ENCODE measurements at regions not wholly inside any gene's neighbourhood (a gene's known extent, or its start where the extent isn't known, plus 50 kb on each side); places are given as distances from the start of the nearest gene placed in this dataset.

DNA sequence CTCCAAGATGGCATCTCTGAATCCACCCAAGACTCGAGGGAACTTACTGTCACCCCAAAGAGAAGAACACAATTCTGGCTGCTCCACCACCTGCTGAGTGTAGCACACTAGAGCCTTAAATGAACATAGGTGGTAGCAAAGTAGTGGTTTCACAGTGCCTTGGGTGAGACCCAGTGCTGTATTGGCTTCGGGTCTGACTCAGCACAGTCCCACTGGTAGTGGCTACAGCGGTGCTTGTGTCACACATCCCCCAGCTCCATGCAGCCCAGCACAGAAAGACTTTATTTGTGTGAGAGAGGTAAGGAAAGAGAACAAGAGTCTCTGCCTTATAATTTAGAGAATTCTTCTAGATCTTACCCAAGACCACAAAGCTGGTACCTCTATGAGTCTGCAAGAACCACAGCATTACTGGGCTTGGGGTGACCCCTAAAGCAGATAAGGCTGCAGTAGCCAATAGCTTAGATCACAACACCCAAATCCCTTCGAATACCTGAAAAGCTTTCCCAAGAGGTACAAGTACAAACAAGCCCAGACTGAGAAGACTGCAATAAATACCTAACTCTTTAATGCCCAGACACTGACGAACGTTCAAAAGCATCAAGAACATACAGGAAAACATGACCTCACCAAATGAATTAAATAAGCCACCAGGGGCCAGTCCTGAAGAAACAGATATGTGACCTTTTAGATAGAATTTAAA is 83.3 kb upstream of the SLC38A4 start:
- Mint-ChIP-seq H3K4me3 (ENCODE audit: unreplicated experiment) (no peak overlapping the region), H3K36me3 (ENCODE audit: unreplicated experiment) (no peaks in the 10 kb centered on the region), H3K27ac (ENCODE audit: unreplicated experiment) (no peak overlapping the region), H3K27me3 (ENCODE audit: unreplicated experiment) (peaks cover 1% of the 10 kb centered on the region), H3K9me3 (ENCODE audit: unreplicated experiment) (peaks cover 2% of the 10 kb centered on the region), H3K4me1 (ENCODE audit: low read depth, unreplicated experiment) (no peaks in the 10 kb centered on the region)
- DNase-seq = no peak
- TF ChIP-seq, protein P1, sequence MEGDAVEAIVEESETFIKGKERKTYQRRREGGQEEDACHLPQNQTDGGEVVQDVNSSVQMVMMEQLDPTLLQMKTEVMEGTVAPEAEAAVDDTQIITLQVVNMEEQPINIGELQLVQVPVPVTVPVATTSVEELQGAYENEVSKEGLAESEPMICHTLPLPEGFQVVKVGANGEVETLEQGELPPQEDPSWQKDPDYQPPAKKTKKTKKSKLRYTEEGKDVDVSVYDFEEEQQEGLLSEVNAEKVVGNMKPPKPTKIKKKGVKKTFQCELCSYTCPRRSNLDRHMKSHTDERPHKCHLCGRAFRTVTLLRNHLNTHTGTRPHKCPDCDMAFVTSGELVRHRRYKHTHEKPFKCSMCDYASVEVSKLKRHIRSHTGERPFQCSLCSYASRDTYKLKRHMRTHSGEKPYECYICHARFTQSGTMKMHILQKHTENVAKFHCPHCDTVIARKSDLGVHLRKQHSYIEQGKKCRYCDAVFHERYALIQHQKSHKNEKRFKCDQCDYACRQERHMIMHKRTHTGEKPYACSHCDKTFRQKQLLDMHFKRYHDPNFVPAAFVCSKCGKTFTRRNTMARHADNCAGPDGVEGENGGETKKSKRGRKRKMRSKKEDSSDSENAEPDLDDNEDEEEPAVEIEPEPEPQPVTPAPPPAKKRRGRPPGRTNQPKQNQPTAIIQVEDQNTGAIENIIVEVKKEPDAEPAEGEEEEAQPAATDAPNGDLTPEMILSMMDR (IDR thresholded peaks at IDR 0.05; ENCODE audit: partially characterized antibody, unreplicated experiment) = no peak

- Mint-ChIP-seq H3K4me1 (ENCODE audit: low read depth, unreplicated experiment) (no peaks in the 10 kb centered on the region), H3K4me3 (ENCODE audit: unreplicated experiment) (no peak overlapping the region), H3K27me3 (ENCODE audit: unreplicated experiment) (peaks cover 4% of the 10 kb centered on the region), H3K36me3 (ENCODE audit: unreplicated experiment) (no peaks in the 10 kb centered on the region), H3K9me3 (ENCODE audit: unreplicated experiment) (peaks cover 2% of the 10 kb centered on the region), H3K27ac (ENCODE audit: unreplicated experiment) (no peak overlapping the region)
- TF ChIP-seq, protein P1 (IDR thresholded peaks at IDR 0.05; ENCODE audit: partially characterized antibody, unreplicated experiment) = no peak
- no peak for DNase-seq
Observed at GRCh38 chr12:46910830-46911229, 85.0 kb upstream of the SLC38A4 start.

GRCh38 chr12:46914336-46914735 is 88.5 kb upstream of the SLC38A4 start:
- peaks cover 2% of the 10 kb centered on the region for H3K9me3 Mint-ChIP-seq (ENCODE audit: unreplicated experiment)
- TF ChIP-seq, protein P1 (IDR thresholded peaks at IDR 0.05; ENCODE audit: partially characterized antibody, unreplicated experiment) = no peak

DNA sequence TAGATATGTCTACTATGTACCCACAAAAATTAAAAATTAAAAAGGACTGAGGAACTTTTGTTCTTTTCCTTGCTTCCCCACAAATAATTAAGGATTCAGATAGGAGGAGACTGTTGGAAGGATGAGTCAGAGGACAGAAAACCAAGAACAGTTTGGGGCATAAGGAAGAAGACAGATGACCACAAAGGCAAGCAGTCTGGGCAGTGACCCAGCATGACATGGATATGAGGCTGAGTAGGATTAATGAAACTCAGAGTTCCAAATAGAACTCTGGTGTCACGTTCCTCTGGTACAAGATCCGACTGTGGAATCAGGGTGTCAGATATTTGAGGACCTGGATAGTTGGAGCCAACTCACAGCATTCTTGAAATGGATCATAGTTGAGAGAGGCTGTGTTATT is 89.3 kb upstream of the SLC38A4 start:
- Mint-ChIP-seq H3K27ac (ENCODE audit: unreplicated experiment) (no peak overlapping the region), H3K36me3 (ENCODE audit: unreplicated experiment) (no peaks in the 10 kb centered on the region), H3K9me3 (ENCODE audit: unreplicated experiment) (peaks cover 2% of the 10 kb centered on the region), H3K27me3 (ENCODE audit: unreplicated experiment) (peaks cover 6% of the 10 kb centered on the region), H3K4me3 (ENCODE audit: unreplicated experiment) (no peak overlapping the region), H3K4me1 (ENCODE audit: low read depth, unreplicated experiment) (no peaks in the 10 kb centered on the region)
- no peak for DNase-seq
- TF ChIP-seq, protein P1 (IDR thresholded peaks at IDR 0.05; ENCODE audit: partially characterized antibody, unreplicated experiment) = no peak

More at GRCh38 chr12:46914336-46914735, 88.5 kb upstream of the SLC38A4 start:
- no peak overlapping the region for H3K27ac Mint-ChIP-seq (ENCODE audit: unreplicated experiment)
- H3K36me3 Mint-ChIP-seq (ENCODE audit: unreplicated experiment) = no peaks in the 10 kb centered on the region
- DNase-seq = no peak
- no peak overlapping the region for H3K4me3 Mint-ChIP-seq (ENCODE audit: unreplicated experiment)
- peaks cover 6% of the 10 kb centered on the region for H3K27me3 Mint-ChIP-seq (ENCODE audit: unreplicated experiment)
- no peaks in the 10 kb centered on the region for H3K4me1 Mint-ChIP-seq (ENCODE audit: low read depth, unreplicated experiment)

DNA sequence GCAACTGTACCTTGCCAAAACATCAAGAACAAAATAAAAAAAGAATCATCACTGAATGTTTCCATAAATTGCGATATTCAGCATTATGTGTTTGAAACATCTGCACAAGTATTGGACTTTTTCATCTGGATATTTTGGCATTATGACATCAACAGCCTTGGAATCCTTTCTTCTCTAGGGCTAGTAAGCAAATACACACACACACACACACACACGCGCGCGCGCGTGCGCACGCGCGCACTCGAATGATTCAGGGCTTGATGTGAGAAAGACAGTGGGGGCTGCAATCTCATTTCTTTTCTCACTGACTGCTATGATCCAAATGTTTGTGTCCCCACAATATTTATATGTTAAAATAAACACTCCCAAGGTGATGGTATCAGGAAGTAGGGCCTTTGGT is 90.0 kb upstream of the SLC38A4 start:
- H3K27ac Mint-ChIP-seq (ENCODE audit: unreplicated experiment) = no peak overlapping the region
- no peaks in the 10 kb centered on the region for H3K4me1 Mint-ChIP-seq (ENCODE audit: low read depth, unreplicated experiment)
- DNase-seq = peak; percentile 18
- peaks cover 6% of the 10 kb centered on the region for H3K27me3 Mint-ChIP-seq (ENCODE audit: unreplicated experiment)
- no peak overlapping the region for H3K4me3 Mint-ChIP-seq (ENCODE audit: unreplicated experiment)
- TF ChIP-seq, protein P1 (IDR thresholded peaks at IDR 0.05; ENCODE audit: partially characterized antibody, unreplicated experiment) = no peak
- H3K36me3 Mint-ChIP-seq (ENCODE audit: unreplicated experiment) = no peaks in the 10 kb centered on the region
- no peaks in the 10 kb centered on the region for H3K9me3 Mint-ChIP-seq (ENCODE audit: unreplicated experiment)

All from glutamatergic neuron (in vitro differentiated cells).